OCI-LY7 (cell line): ENCODE measurements at regions not wholly inside any gene's neighbourhood (a gene's known extent, or its start where the extent isn't known, plus 50 kb on each side); places are given as distances from the start of the nearest gene placed in this dataset.

Source experiments
- BruUV-seq: library from RNA; stranded (reverse); fragments of 400-500 nt; replicated peaks from 2 replicates; lab custom pipeline; 2021; lab: Mats Ljungman, UMichigan
- CTCF ChIA-PET: fragments of 300-600 bp; sonication (Branson Sonifier 250); formaldehyde crosslinking; loops from one replicate; lab custom pipeline; 2022; ENCODE audit warnings: antibody characterized with exemption; ENCODE audit not compliant: unreplicated experiment; lab: Charles Lee
- POLR2A ChIA-PET: fragments of 300-600 bp; sonication (Branson Sonifier 250); formaldehyde crosslinking; loops from one replicate; lab custom pipeline; 2022; ENCODE audit warnings: antibody characterized with exemption; lab: Charles Lee
- DNase-seq: peaks from one replicate; pipeline ENCODE4 v3.0.0-alpha.2; 2015; ENCODE audit warnings: low spot score
- H2AFZ ChIP-seq: fragments of 200-600 bp; sonication (generic), shearing (Covaris generic); 2 replicates; pipeline ENCODE4 v1.6.1; 2014; ENCODE audit warnings: mild to moderate bottlenecking, antibody characterized with exemption, low read length, moderate library complexity
- H3K27ac ChIP-seq: fragments of 200-600 bp; sonication (generic); 2 replicates; pipeline ENCODE4 v1.5.1; 2014; ENCODE audit warnings: mixed run types, low read depth, mild to moderate bottlenecking, moderate library complexity, low read length, inconsistent platforms; ENCODE audit not compliant: poor library complexity, severe bottlenecking
- H3K36me3 ChIP-seq: fragments of 200-600 bp; sonication (generic); 2 replicates; pipeline ENCODE4 v1.6.1; 2014; ENCODE audit warnings: mild to moderate bottlenecking, antibody characterized with exemption, low read length, moderate library complexity, mixed read lengths; ENCODE audit not compliant: insufficient read depth
- H3K4me1 ChIP-seq: fragments of 200-600 bp; sonication (generic); 2 replicates; pipeline ENCODE4 v1.5.1; 2014; ENCODE audit warnings: mild to moderate bottlenecking, low read length; ENCODE audit not compliant: insufficient read depth, poor library complexity, severe bottlenecking
- H3K4me2 ChIP-seq: fragments of 200-600 bp; sonication (generic); 2 replicates; pipeline ENCODE4 v1.6.1; 2014; ENCODE audit warnings: mild to moderate bottlenecking, low read length
- H3K4me3 ChIP-seq: fragments of 200-600 bp; sonication (generic); 2 replicates; pipeline ENCODE4 v1.5.1; 2014; ENCODE audit warnings: mild to moderate bottlenecking, low read depth, low read length; ENCODE audit not compliant: poor library complexity, severe bottlenecking
- H3K79me2 ChIP-seq: fragments of 200-600 bp; sonication (generic); 2 replicates; pipeline ENCODE4 v1.6.1; 2016; ENCODE audit warnings: low read depth, mild to moderate bottlenecking, low read length, moderate library complexity, mixed read lengths; ENCODE audit not compliant: insufficient read depth
- H3K9me2 ChIP-seq: fragments of 200-600 bp; sonication (generic); 2 replicates; pipeline ENCODE4 v1.6.1; 2016; ENCODE audit warnings: mild to moderate bottlenecking, low read length, mixed read lengths; ENCODE audit not compliant: insufficient read depth
- H3K9me3 ChIP-seq: fragments of 200-600 bp; sonication (generic); 2 replicates; pipeline ENCODE4 v1.6.1; 2014; ENCODE audit warnings: mild to moderate bottlenecking, mixed run types, low read length, mixed read lengths
- H4K20me1 ChIP-seq: fragments of 200-600 bp; sonication (generic); 2 replicates; pipeline ENCODE4 v1.6.1; 2014; ENCODE audit warnings: mild to moderate bottlenecking, antibody characterized with exemption, low read length, moderate library complexity, mixed read lengths; ENCODE audit not compliant: insufficient read depth
- CTCF ChIP-seq: fragments of 200-600 bp; sonication (generic); conservative IDR thresholded peaks from 2 replicates; pipeline ENCODE4 v1.5.1; 2014; ENCODE audit warnings: mild to moderate bottlenecking, antibody characterized with exemption, low read length, moderate library complexity, mixed read lengths
- EZH2phosphoT487 ChIP-seq: fragments of 200-600 bp; sonication (generic); IDR thresholded peaks from 2 replicates; pipeline ENCODE4 v1.6.1; 2018; ENCODE audit warnings: low read depth, borderline replicate concordance, mild to moderate bottlenecking, mixed run types, antibody characterized with exemption, low read length, moderate library complexity, mixed read lengths
- intact Hi-C: fragments of 100-400 bp; cut with micrococcal nuclease; formaldehyde crosslinking; loops from one replicate; pipeline ENCODE4 v1.10.0; 2022; ENCODE audit not compliant: unreplicated experiment

- POLR2A ChIA-PET: no interaction called here
Measured at GRCh38 chr20:21021472-21021790, 84.7 kb downstream of the LINC00237 start.

GRCh38 chr20:21020659-21021471, 85.3 kb downstream of the LINC00237 start:
- TF ChIP-seq CTCF (no peak), EZH2phosphoT487 (no peak)
- POLR2A ChIA-PET: no interaction called here
- CTCF ChIA-PET: no interaction called here
- H3K4me2 ChIP-seq: no peak overlapping the region
- no peaks in the 10 kb centered on the region for H3K4me1 ChIP-seq
- no peaks in the 10 kb centered on the region for H3K79me2 ChIP-seq
- intact Hi-C loops: no loop called here
- no TSS peak for BruUV-seq
- H3K9me3 ChIP-seq: no peaks in the 10 kb centered on the region
- H3K36me3 ChIP-seq: no peaks in the 10 kb centered on the region
- H3K9me2 ChIP-seq: no peaks in the 10 kb centered on the region
- no peak overlapping the region for H3K27ac ChIP-seq
- no peak overlapping the region for H2AFZ ChIP-seq
- no peak overlapping the region for H3K4me3 ChIP-seq
- no peak for DNase-seq
- no peaks in the 10 kb centered on the region for H4K20me1 ChIP-seq

More at GRCh38 chr20:21021472-21021790, 84.7 kb downstream of the LINC00237 start:
- Histone ChIP-seq H3K4me2 (no peak overlapping the region), H3K4me3 (no peak overlapping the region), H3K9me3 (no peaks in the 10 kb centered on the region), H3K27ac (no peak overlapping the region), H3K4me1 (no peaks in the 10 kb centered on the region), H3K36me3 (no peaks in the 10 kb centered on the region), H3K79me2 (no peaks in the 10 kb centered on the region), H4K20me1 (no peaks in the 10 kb centered on the region), H3K9me2 (no peaks in the 10 kb centered on the region), H2AFZ (no peak overlapping the region)
- no TSS peak for BruUV-seq
- no peak for DNase-seq
- intact Hi-C loops: no loop called here
- CTCF ChIA-PET: no interaction called here
- TF ChIP-seq CTCF (no peak), EZH2phosphoT487 (no peak)

DNA sequence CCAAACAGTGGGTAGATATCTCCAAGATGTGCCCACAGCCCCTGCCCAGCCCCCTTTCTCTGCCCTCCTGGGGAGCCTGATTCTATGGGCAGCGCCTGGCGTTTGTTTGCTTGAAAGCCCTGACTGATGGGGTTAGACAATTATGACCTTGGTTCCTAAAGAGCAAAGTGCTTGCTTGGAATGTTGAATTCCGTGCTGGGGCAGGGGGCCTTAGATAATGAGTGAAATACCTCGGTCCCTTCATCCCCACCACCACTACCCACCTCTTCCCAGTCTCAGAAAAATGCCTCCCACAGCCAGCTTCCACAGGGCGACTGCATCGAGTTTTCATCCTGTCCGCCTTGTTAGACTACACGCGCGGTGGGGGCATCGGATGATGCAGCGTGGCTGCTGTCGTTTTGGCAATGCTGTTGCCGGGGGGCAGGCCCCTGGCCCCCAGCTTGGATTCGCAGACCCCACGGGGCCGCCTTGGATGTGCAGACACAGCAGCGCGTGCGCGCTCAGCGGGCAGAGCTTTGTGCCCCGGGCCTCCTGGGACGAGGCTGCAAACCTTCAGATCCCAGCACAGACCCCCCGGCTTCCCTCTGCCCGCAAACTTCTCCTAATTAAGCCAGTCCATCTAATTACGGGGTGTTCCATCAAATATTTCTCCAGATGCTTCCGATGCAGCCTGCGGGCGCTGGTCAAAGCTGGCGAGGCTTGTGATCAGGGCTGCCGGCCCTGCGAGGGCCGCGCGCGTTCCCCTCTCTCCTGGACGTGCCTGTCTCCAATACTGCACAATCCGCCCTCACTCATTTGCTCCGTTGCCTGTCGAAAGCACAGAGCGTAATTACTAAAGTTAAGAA, 86.1 kb downstream of the LINC00237 start:
- H3K4me2 ChIP-seq: no peak overlapping the region
- TF ChIP-seq CTCF (no peak), EZH2phosphoT487 (no peak)
- BruUV-seq: no TSS peak
- H3K79me2 ChIP-seq: no peaks in the 10 kb centered on the region
- ChIA-PET CTCF (no interaction called here), POLR2A (no interaction called here)
- no peaks in the 10 kb centered on the region for H3K36me3 ChIP-seq
- no peaks in the 10 kb centered on the region for H3K4me1 ChIP-seq
- H2AFZ ChIP-seq: no peak overlapping the region
- H3K27ac ChIP-seq: no peak overlapping the region
- no peak for DNase-seq
- H3K9me3 ChIP-seq: no peaks in the 10 kb centered on the region
- intact Hi-C loops: no loop called here
- H4K20me1 ChIP-seq: no peaks in the 10 kb centered on the region
- no peak overlapping the region for H3K4me3 ChIP-seq
- H3K9me2 ChIP-seq: no peaks in the 10 kb centered on the region
